ENCODE measurements at regions not wholly inside any gene's neighbourhood (a gene's known extent, or its start where the extent isn't known, plus 50 kb on each side); places are given as distances from the start of the nearest gene placed in this dataset.
A peak's percentile ranks its signal among the peaks of the same experiment; 100 is the strongest.

GRCh38 chr5:21694567-21694966 is 1158.6 kb downstream of the CDH12 start:
- no peak for DNase-seq (ENCODE audit: low read depth)

- no peak for DNase-seq (ENCODE audit: low read depth)
These were observed 1159.6 kb downstream of the CDH12 start for GRCh38 chr5:21693591-21693990.

- DNase-seq (ENCODE audit: low read depth), result no peak
These were observed 1163.6 kb downstream of the CDH12 start for GRCh38 chr5:21689587-21689986.

- DNase-seq (ENCODE audit: low read depth), result no peak
These were observed 1164.5 kb downstream of the CDH12 start for GRCh38 chr5:21688655-21689054.

GRCh38 chr5:21687621-21688020 is 1165.5 kb downstream of the CDH12 start:
- DNase-seq (ENCODE audit: low read depth), result no peak

- no peak for DNase-seq (ENCODE audit: low read depth)
These were observed 1166.4 kb downstream of the CDH12 start for GRCh38 chr5:21686706-21687105.

- DNase-seq (ENCODE audit: low read depth), result no peak
These were observed 1167.6 kb downstream of the CDH12 start for GRCh38 chr5:21685522-21685921.

GRCh38 chr5:21684992-21685391 is 1168.2 kb downstream of the CDH12 start:
- no peak for DNase-seq (ENCODE audit: low read depth)

- no peak for DNase-seq (ENCODE audit: low read depth)
These were observed 1171.2 kb downstream of the CDH12 start for GRCh38 chr5:21681911-21682310.

GRCh38 chr5:21680641-21681040 is 1172.5 kb downstream of the CDH12 start:
- no peak for DNase-seq (ENCODE audit: low read depth)

GRCh38 chr5:21680196-21680595 is 1172.9 kb downstream of the CDH12 start:
- DNase-seq (ENCODE audit: low read depth), result peak; percentile 3

- DNase-seq (ENCODE audit: low read depth), result no peak
These were observed 1174.6 kb downstream of the CDH12 start for GRCh38 chr5:21678526-21678925.

GRCh38 chr5:21672911-21673310 is 1180.2 kb downstream of the CDH12 start:
- DNase-seq (ENCODE audit: low read depth), result no peak

GRCh38 chr5:21672360-21672759 is 1180.8 kb downstream of the CDH12 start:
- no peak for DNase-seq (ENCODE audit: low read depth)

- no peak for DNase-seq (ENCODE audit: low read depth)
These were observed 1187.6 kb downstream of the CDH12 start for GRCh38 chr5:21665524-21665923.

GRCh38 chr5:21663082-21663481 is 1190.1 kb downstream of the CDH12 start:
- DNase-seq (ENCODE audit: low read depth), result no peak

GRCh38 chr5:21661184-21661583 is 1192.0 kb downstream of the CDH12 start:
- no peak for DNase-seq (ENCODE audit: low read depth)

GRCh38 chr5:21654556-21654955 is 1198.6 kb downstream of the CDH12 start:
- DNase-seq (ENCODE audit: low read depth), result no peak

GRCh38 chr5:21649969-21650368 is 1203.2 kb downstream of the CDH12 start:
- DNase-seq (ENCODE audit: low read depth), result no peak

- no peak for DNase-seq (ENCODE audit: low read depth)
These were observed 1206.7 kb downstream of the CDH12 start for GRCh38 chr5:21646469-21646868.

- DNase-seq (ENCODE audit: low read depth), result no peak
These were observed 1209.1 kb downstream of the CDH12 start for GRCh38 chr5:21644032-21644431.

- DNase-seq (ENCODE audit: low read depth), result no peak
These were observed 1210.8 kb downstream of the CDH12 start for GRCh38 chr5:21642312-21642711.

- no peak for DNase-seq (ENCODE audit: low read depth)
These were observed 1229.3 kb downstream of the CDH12 start for GRCh38 chr5:21623831-21624230.

GRCh38 chr5:21615195-21615765 is 1237.9 kb downstream of the CDH12 start:
- no peak for DNase-seq (ENCODE audit: low read depth)

All from GM04503 (cell line).